Liver (tissue), 3 donors: ENCODE measurements at regions not wholly inside any gene's neighbourhood (a gene's known extent, or its start where the extent isn't known, plus 50 kb on each side); places are given as distances from the start of the nearest gene placed in this dataset.

Experiments
- EGR1 ChIP-seq, 2 donors: IDR thresholded peaks; 2 replicates each; pipeline ENCODE4 v1.6.1; 2016 to 2018; ENCODE audit warnings: antibody characterized with exemption in 2 of 2, low read depth in 2 of 2
- FOXA2 ChIP-seq: IDR thresholded peaks from 2 replicates; pipeline ENCODE4 v1.6.1; 2016; ENCODE audit warnings: antibody characterized with exemption
- GABPA ChIP-seq, 2 donors: IDR thresholded peaks in 1 of 2; conservative IDR thresholded peaks in 1 of 2; 2 replicates each; pipeline ENCODE4 v1.6.1; 2016; ENCODE audit warnings: antibody characterized with exemption in 2 of 2, mild to moderate bottlenecking in 1 of 2, moderate library complexity in 1 of 2
- HNF4G ChIP-seq: IDR thresholded peaks from 2 replicates; pipeline ENCODE4 v1.6.1; 2016; ENCODE audit warnings: antibody characterized with exemption
- RAD21 ChIP-seq, 2 donors: IDR thresholded peaks; 2 replicates each; pipeline ENCODE4 v1.6.1; 2016; ENCODE audit warnings: antibody characterized with exemption in 2 of 2, mild to moderate bottlenecking in 2 of 2
- SP1 ChIP-seq: IDR thresholded peaks from 2 replicates; pipeline ENCODE4 v1.6.1; 2018; ENCODE audit warnings: antibody characterized with exemption, mild to moderate bottlenecking
- TAF1 ChIP-seq: conservative IDR thresholded peaks from 2 replicates; pipeline ENCODE4 v1.6.1; 2016; ENCODE audit warnings: antibody characterized with exemption, mild to moderate bottlenecking
- YY1 ChIP-seq: IDR thresholded peaks from 2 replicates; pipeline ENCODE4 v1.6.1; 2016; ENCODE audit warnings: antibody characterized with exemption, mild to moderate bottlenecking
- TF ChIP-seq, protein P1 (sequence below): fragments of 150-350 bp; IDR thresholded peaks from 2 replicates; pipeline ENCODE4 v1.5.1; 2017; ENCODE audit warnings: improper control_type of control experiment, low read depth, low read length; ENCODE audit not compliant: missing input control
- TF ChIP-seq, protein P2 (sequence below): IDR thresholded peaks from 2 replicates; pipeline ENCODE4 v1.6.1; 2016; ENCODE audit warnings: antibody characterized with exemption
- TF ChIP-seq, protein P3 (sequence below): IDR thresholded peaks from 2 replicates; pipeline ENCODE4 v1.6.1; 2016; ENCODE audit warnings: antibody characterized with exemption
- TF ChIP-seq, protein P4 (sequence below): IDR thresholded peaks from 2 replicates; pipeline ENCODE4 v1.6.1; 2016; ENCODE audit warnings: antibody characterized with exemption, mild to moderate bottlenecking
- TF ChIP-seq, protein P5 (sequence below): IDR thresholded peaks from 2 replicates; pipeline ENCODE4 v1.6.1; 2016; ENCODE audit warnings: antibody characterized with exemption
- donor health status: healthy.
- donor health status: healthy.

DNA sequence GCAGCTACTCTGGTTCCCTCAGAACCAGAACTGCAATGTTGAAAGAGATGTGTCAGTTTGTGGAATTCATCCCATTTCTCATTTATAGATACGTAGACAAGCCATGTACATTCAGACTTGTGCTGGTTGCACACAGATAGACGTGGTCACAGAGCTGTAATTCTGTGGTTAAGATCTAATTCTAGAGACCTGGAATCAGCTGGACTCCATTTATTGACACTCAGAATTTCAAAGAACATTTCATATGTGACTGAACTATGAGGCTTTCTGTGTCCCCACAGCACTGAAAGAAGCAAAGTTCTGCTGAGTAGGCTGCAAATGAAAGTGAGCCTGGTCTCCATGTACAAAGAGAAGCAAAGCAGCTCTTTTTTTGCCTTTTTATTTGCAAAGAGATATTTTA is 220.2 kb upstream of the NAV3 start:
- TF ChIP-seq, protein P1, sequence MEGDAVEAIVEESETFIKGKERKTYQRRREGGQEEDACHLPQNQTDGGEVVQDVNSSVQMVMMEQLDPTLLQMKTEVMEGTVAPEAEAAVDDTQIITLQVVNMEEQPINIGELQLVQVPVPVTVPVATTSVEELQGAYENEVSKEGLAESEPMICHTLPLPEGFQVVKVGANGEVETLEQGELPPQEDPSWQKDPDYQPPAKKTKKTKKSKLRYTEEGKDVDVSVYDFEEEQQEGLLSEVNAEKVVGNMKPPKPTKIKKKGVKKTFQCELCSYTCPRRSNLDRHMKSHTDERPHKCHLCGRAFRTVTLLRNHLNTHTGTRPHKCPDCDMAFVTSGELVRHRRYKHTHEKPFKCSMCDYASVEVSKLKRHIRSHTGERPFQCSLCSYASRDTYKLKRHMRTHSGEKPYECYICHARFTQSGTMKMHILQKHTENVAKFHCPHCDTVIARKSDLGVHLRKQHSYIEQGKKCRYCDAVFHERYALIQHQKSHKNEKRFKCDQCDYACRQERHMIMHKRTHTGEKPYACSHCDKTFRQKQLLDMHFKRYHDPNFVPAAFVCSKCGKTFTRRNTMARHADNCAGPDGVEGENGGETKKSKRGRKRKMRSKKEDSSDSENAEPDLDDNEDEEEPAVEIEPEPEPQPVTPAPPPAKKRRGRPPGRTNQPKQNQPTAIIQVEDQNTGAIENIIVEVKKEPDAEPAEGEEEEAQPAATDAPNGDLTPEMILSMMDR, result no peak
- no peak for TF ChIP-seq TAF1
- TF ChIP-seq, protein P2, sequence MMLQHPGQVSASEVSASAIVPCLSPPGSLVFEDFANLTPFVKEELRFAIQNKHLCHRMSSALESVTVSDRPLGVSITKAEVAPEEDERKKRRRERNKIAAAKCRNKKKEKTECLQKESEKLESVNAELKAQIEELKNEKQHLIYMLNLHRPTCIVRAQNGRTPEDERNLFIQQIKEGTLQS, result no peak
- TF ChIP-seq EGR1 (IDR thresholded peaks at IDR 0.05; ENCODE audit: low read depth in 2 of 2), result no peak
- no peak for TF ChIP-seq YY1
- TF ChIP-seq SP1, result no peak
- TF ChIP-seq HNF4G, result no peak
- TF ChIP-seq, protein P3, sequence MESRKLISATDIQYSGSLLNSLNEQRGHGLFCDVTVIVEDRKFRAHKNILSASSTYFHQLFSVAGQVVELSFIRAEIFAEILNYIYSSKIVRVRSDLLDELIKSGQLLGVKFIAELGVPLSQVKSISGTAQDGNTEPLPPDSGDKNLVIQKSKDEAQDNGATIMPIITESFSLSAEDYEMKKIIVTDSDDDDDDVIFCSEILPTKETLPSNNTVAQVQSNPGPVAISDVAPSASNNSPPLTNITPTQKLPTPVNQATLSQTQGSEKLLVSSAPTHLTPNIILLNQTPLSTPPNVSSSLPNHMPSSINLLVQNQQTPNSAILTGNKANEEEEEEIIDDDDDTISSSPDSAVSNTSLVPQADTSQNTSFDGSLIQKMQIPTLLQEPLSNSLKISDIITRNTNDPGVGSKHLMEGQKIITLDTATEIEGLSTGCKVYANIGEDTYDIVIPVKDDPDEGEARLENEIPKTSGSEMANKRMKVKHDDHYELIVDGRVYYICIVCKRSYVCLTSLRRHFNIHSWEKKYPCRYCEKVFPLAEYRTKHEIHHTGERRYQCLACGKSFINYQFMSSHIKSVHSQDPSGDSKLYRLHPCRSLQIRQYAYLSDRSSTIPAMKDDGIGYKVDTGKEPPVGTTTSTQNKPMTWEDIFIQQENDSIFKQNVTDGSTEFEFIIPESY, result no peak
- TF ChIP-seq FOXA2, result no peak
- no peak for TF ChIP-seq RAD21 (IDR thresholded peaks at IDR 0.05)
- TF ChIP-seq, protein P4, sequence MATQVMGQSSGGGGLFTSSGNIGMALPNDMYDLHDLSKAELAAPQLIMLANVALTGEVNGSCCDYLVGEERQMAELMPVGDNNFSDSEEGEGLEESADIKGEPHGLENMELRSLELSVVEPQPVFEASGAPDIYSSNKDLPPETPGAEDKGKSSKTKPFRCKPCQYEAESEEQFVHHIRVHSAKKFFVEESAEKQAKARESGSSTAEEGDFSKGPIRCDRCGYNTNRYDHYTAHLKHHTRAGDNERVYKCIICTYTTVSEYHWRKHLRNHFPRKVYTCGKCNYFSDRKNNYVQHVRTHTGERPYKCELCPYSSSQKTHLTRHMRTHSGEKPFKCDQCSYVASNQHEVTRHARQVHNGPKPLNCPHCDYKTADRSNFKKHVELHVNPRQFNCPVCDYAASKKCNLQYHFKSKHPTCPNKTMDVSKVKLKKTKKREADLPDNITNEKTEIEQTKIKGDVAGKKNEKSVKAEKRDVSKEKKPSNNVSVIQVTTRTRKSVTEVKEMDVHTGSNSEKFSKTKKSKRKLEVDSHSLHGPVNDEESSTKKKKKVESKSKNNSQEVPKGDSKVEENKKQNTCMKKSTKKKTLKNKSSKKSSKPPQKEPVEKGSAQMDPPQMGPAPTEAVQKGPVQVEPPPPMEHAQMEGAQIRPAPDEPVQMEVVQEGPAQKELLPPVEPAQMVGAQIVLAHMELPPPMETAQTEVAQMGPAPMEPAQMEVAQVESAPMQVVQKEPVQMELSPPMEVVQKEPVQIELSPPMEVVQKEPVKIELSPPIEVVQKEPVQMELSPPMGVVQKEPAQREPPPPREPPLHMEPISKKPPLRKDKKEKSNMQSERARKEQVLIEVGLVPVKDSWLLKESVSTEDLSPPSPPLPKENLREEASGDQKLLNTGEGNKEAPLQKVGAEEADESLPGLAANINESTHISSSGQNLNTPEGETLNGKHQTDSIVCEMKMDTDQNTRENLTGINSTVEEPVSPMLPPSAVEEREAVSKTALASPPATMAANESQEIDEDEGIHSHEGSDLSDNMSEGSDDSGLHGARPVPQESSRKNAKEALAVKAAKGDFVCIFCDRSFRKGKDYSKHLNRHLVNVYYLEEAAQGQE, result no peak
- no peak for TF ChIP-seq GABPA (IDR thresholded peaks at IDR 0.05 in 1 of 2, conservative IDR thresholded peaks at IDR 0.05 in 1 of 2)
- TF ChIP-seq, protein P5, sequence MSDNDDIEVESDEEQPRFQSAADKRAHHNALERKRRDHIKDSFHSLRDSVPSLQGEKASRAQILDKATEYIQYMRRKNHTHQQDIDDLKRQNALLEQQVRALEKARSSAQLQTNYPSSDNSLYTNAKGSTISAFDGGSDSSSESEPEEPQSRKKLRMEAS, result no peak
